Hepatocyte (in vitro differentiated cells): ENCODE measurements at regions not wholly inside any gene's neighbourhood (a gene's known extent, or its start where the extent isn't known, plus 50 kb on each side); places are given as distances from the start of the nearest gene placed in this dataset.

Experiments used
- DNase-seq: peaks from one replicate; pipeline ENCODE4 v3.0.0-alpha.2; 2016; ENCODE audit warnings: low spot score
- H2AFZ ChIP-seq: fragments of 200-600 bp; sonication (generic); 2 replicates; pipeline ENCODE4 v1.6.0; 2016; ENCODE audit warnings: antibody characterized with exemption, mild to moderate bottlenecking
- H3K27ac ChIP-seq: fragments of 200-600 bp; sonication (generic); 2 replicates; pipeline ENCODE4 v1.5.1; 2016; ENCODE audit warnings: mild to moderate bottlenecking
- H3K27me3 ChIP-seq: fragments of 200-600 bp; sonication (generic); 2 replicates; pipeline ENCODE4 v1.6.1; 2016
- H3K36me3 ChIP-seq: fragments of 200-600 bp; sonication (generic); replicated peaks from 2 replicates; pipeline ENCODE4 v1.5.1; 2016; ENCODE audit warnings: low read depth; ENCODE audit not compliant: insufficient read depth
- H3K4me1 ChIP-seq: fragments of 200-600 bp; sonication (generic); 2 replicates; pipeline ENCODE4 v1.5.1; 2016; ENCODE audit warnings: mild to moderate bottlenecking, moderate library complexity; ENCODE audit not compliant: insufficient read depth
- H3K4me2 ChIP-seq: fragments of 200-600 bp; sonication (generic); 2 replicates; pipeline ENCODE4 v1.6.0; 2016
- H3K4me3 ChIP-seq: fragments of 200-600 bp; sonication (generic); 2 replicates; pipeline ENCODE4 v1.5.1; 2016; ENCODE audit warnings: mild to moderate bottlenecking
- H3K79me2 ChIP-seq: fragments of 200-600 bp; sonication (generic); 2 replicates; pipeline ENCODE4 v1.6.0; 2017; ENCODE audit warnings: mild to moderate bottlenecking
- H3K9me2 ChIP-seq: fragments of 200-600 bp; sonication (generic); replicated peaks from 2 replicates; pipeline ENCODE4 v1.6.0; 2017; ENCODE audit warnings: mild to moderate bottlenecking; ENCODE audit not compliant: insufficient read depth
- H3K9me3 ChIP-seq: fragments of 200-600 bp; sonication (generic); 2 replicates; pipeline ENCODE4 v1.5.1; 2016; ENCODE audit warnings: low read depth, mild to moderate bottlenecking
- H4K20me1 ChIP-seq: fragments of 200-600 bp; sonication (generic); 2 replicates; pipeline ENCODE4 v1.6.0; 2016; ENCODE audit warnings: mild to moderate bottlenecking; ENCODE audit not compliant: insufficient read depth, poor library complexity, severe bottlenecking
- CTCF ChIP-seq: fragments of 200-600 bp; sonication (generic); IDR thresholded peaks from 2 replicates; pipeline ENCODE4 v1.5.1; 2016; ENCODE audit warnings: antibody characterized with exemption, mild to moderate bottlenecking; ENCODE audit not compliant: poor library complexity
- EZH2 ChIP-seq: fragments of 200-600 bp; sonication (generic); IDR thresholded peaks from 2 replicates; pipeline ENCODE4 v1.6.1; 2016; ENCODE audit warnings: antibody characterized with exemption, mild to moderate bottlenecking, borderline replicate concordance
- EZH2phosphoT487 ChIP-seq: fragments of 200-600 bp; sonication (generic); IDR thresholded peaks from one replicate; pipeline ENCODE4 v1.6.1; 2018; ENCODE audit warnings: antibody characterized with exemption, mild to moderate bottlenecking, low read depth, moderate library complexity; ENCODE audit not compliant: unreplicated experiment, severe bottlenecking
- WGBS: methylation state at CpG from one replicate; pipeline ENCODE4 v1.1.6; 2016; ENCODE audit warnings: low lambda C conversion rate; ENCODE audit errors: missing lambda C conversion rate; 5-methylcytosine and 5-hydroxymethylcytosine counted together

- WGBS: 93% methylated on average over 3 of the region's 3 CpGs
- H3K9me3 ChIP-seq: no peaks in the 10 kb centered on the region
Observed at GRCh38 chr2:34961822-34962221, 1362.7 kb upstream of the FAM98A start.

GRCh38 chr2:34954758-34955157, 1355.7 kb upstream of the FAM98A start:
- no peak for TF ChIP-seq EZH2phosphoT487
- no peak for TF ChIP-seq CTCF
- TF ChIP-seq EZH2: no peak
- Histone ChIP-seq H3K4me1 (no peaks in the 10 kb centered on the region), H3K27ac (no peak overlapping the region), H2AFZ (no peak overlapping the region), H3K36me3 (no peaks in the 10 kb centered on the region), H3K4me3 (no peak overlapping the region), H3K9me3 (no peaks in the 10 kb centered on the region), H3K4me2 (no peak overlapping the region), H3K9me2 (no peaks in the 10 kb centered on the region), H3K79me2 (no peaks in the 10 kb centered on the region), H4K20me1 (no peaks in the 10 kb centered on the region), H3K27me3 (no peaks in the 10 kb centered on the region)
- DNase-seq: no peak

More at GRCh38 chr2:34961822-34962221, 1362.7 kb upstream of the FAM98A start:
- no peaks in the 10 kb centered on the region for H3K36me3 ChIP-seq
- H2AFZ ChIP-seq: no peak overlapping the region
- H3K4me1 ChIP-seq: no peaks in the 10 kb centered on the region
- no peaks in the 10 kb centered on the region for H3K27me3 ChIP-seq
- TF ChIP-seq EZH2 (no peak), EZH2phosphoT487 (no peak), CTCF (no peak)
- H3K9me2 ChIP-seq: no peaks in the 10 kb centered on the region
- no peak overlapping the region for H3K4me3 ChIP-seq
- DNase-seq: no peak
- no peak overlapping the region for H3K27ac ChIP-seq
- H4K20me1 ChIP-seq: no peaks in the 10 kb centered on the region
- no peak overlapping the region for H3K4me2 ChIP-seq
- H3K79me2 ChIP-seq: no peaks in the 10 kb centered on the region

GRCh38 chr2:34950797-34951196, 1351.7 kb upstream of the FAM98A start:
- Histone ChIP-seq H3K79me2 (no peaks in the 10 kb centered on the region), H3K4me2 (no peak overlapping the region), H3K36me3 (no peaks in the 10 kb centered on the region), H4K20me1 (no peaks in the 10 kb centered on the region), H3K4me1 (no peaks in the 10 kb centered on the region), H3K27ac (no peak overlapping the region), H3K27me3 (no peaks in the 10 kb centered on the region), H3K9me3 (no peaks in the 10 kb centered on the region), H3K4me3 (no peak overlapping the region), H2AFZ (no peak overlapping the region), H3K9me2 (no peaks in the 10 kb centered on the region)
- DNase-seq: no peak
- TF ChIP-seq EZH2phosphoT487 (no peak), CTCF (no peak), EZH2 (no peak)
- 75% methylated on average over 6 of the region's 6 CpGs for WGBS

- no peaks in the 10 kb centered on the region for H3K36me3 ChIP-seq
- H3K4me2 ChIP-seq: no peak overlapping the region
- no peak overlapping the region for H3K27ac ChIP-seq
- no peaks in the 10 kb centered on the region for H3K27me3 ChIP-seq
- H3K79me2 ChIP-seq: no peaks in the 10 kb centered on the region
- TF ChIP-seq EZH2 (no peak), CTCF (no peak), EZH2phosphoT487 (no peak)
- no peaks in the 10 kb centered on the region for H3K9me2 ChIP-seq
- H2AFZ ChIP-seq: no peak overlapping the region
- H4K20me1 ChIP-seq: no peaks in the 10 kb centered on the region
- no peaks in the 10 kb centered on the region for H3K4me1 ChIP-seq
- H3K4me3 ChIP-seq: no peak overlapping the region
- 40% methylated on average over 1 of the region's 1 CpG for WGBS
- DNase-seq: no peak
- H3K9me3 ChIP-seq: no peaks in the 10 kb centered on the region
Observed at GRCh38 chr2:34949316-34949715, 1350.2 kb upstream of the FAM98A start.
